CD4-positive, alpha-beta T cell treated with Interferon alpha-2 for 1 hour (primary cell): ENCODE measurements at regions not wholly inside any gene's neighbourhood (a gene's known extent, or its start where the extent isn't known, plus 50 kb on each side); places are given as distances from the start of the nearest gene placed in this dataset.
A peak's percentile ranks its signal among the peaks of the same experiment; 100 is the strongest.
"Not testable (repeated sequence)": the region's sequence is repeated elsewhere in the genome, so short reads cannot be mapped to it uniquely, and the experiment has no call there.

Source experiments
- DNase-seq, 2 donors: peaks; one replicate each; pipeline ENCODE4 v3.0.0-alpha.2; 2020 to 2022

DNA sequence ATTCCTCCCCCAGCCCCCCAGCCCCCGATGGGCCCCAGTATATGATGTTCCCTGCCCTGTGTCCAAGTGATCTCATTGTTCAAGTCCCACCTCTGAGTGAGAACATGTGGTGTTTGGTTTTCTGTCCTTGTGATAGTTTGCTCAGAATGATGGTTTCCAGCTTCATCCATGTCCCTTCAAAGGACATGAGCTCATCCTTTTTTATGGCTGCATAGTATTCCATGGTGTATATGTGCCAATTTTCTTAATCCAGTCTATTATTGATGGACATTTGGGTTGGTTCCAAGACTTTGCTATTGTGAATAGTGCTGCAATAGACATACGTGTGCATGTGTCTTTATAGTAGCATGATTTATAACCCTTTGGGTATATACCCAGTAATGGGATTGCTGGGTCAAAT is 495.3 kb downstream of the OMA1 start:
- not testable (repeated sequence) for DNase-seq

DNA sequence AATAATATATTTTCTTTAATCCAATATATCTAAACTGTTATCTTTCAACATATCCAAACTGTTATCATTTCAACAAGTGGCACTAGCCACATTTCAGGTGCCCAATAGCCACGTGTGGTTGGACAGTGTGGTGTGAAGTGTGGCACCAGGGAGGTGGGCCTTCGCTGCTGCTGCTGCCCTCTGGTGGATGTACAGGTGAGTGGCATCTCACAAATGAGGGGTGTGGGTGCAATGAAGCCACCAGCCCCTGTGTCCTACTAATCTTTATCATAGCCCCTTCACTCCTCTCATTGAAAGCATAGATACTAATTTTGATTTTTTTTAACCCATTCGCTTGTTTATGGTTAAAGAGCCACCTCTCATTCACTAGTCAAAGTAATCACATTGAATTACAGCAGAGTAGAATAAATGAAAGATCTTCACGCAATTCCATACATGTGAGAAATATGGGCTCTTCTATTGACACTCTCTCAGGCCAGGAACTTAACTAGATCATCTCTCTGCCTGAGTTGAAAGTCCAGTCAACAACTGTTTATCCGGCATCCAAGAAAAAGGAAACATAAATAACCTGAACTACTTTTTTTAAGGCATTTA is 499.2 kb downstream of the OMA1 start:
- peak in 1 of 2 donors; percentile 16 for DNase-seq

DNA sequence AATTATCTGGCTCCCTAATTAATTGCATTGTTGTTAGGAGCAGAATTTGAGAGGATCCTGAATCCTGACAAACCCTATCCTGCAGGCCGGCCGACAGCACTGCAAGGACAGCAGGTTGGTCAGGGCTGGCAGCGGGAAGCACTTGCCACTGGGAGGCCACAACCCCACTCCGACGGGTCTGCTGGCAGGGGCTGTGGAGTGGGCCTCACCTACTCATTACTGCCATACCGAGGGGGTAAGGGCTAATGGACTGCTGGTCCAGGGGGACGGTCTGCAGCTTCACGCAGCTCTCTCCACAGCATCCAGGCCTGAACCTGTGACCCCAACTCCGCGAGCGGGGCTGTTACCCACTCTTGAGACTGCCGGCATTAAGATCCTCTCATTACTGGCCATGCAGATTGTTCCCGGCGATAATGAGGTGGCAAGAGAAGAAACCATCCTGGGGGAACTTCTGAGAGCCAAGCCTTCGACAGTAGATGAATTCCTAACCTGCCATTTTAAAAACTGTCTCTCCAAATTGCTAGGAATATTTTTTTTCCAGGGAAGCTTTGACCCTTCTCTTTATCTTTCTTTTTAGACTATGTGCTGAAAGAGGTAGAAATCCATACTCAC is 501.3 kb downstream of the OMA1 start:
- no peak for DNase-seq

DNA sequence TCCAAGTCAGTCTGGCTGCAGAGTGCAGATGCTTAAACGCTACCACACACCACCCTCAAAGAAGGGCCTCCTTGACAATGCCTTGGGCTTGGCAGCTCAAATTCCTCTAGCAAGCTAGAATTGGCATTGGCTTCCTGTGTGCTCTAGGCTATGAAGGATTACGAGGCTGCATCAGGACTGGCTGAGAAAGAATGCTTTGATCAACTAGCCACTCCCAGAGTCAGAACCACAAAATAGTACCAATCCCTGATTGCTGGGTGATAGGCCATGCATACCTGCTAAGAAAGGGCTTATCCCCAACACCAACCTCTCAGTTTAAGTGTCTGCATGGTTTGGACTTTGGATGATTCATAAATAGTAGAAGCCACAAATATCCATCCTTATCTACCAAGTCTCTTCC is 504.9 kb downstream of the OMA1 start:
- no peak for DNase-seq

DNA sequence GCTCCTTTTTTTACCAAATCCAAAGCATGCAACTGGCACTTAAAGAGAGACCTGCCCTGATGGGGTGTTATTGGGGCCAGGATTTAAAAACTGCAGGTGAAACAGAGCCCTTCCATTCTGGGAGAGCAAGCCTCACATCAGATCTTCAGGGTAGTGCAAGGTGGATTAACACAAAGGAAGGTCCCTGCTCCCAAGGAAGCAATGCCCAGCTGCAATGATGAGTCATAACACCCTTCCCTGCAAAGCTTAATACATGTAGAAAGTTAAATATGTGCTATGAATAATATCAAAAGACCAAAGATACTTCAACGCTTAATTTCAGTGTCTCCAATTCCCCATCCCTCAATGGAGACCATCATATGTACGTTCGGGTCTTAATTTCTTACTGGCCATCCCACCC is 508.0 kb downstream of the OMA1 start:
- no peak for DNase-seq

DNA sequence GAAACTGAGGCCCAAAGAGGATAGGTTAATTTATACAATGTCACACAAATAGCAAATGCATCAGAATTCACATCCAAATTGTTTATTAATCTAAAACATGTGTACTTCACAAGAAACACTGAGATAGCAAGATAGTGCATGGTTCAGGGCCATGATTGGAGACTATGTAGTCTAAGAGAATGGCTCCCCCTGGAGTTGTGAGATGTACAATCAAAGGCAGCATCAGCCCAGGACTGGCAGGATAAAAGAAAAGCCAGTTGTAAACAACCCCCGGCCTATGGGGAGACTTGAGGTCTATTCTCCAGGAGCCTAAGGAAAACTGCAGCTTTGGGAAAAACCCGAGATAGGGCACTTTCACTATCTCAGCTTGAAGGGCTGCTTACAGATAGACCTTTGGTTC is 511.0 kb downstream of the OMA1 start:
- DNase-seq = no peak

DNA sequence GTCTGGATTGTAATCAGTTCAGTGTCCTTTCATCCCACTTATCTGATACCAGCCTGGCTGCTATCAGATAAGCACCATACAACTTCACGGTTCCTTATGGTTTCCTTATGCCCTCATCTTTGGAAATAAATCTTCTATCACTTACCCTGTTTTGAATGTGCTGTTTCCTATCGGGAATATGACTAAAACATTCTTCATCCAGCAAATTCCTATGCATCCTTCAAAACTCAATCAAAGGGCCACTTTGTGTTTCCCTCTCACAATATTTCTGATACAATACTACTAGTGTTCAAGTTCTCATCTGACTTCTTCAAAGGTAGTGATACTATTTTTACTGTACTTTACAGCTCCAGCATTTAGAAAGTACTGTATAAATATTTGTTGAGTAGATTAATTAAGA is 513.2 kb downstream of the OMA1 start:
- no peak for DNase-seq

DNA sequence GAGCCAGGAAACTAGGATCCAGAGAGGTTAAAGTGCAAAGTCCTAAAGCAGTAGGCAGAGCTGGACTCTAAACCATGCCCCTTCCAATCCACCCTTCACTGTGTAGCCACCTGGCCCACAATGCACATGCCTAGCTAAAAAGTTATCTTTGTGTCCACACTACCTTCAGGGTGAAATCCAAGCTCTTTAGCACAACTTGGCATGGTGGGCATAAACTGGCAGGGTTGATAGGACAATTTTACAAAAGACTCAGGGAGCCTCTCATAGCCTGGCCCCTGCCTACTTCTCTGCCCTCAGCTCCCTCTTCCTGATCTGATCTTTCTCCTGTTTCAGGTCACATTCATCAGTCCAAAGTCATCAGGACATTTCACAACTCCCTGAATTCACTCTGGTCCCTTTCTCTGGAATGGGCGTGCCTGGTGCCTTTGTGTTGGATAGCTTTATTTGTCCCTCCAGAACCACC is 513.9 kb downstream of the OMA1 start:
- no peak for DNase-seq

DNA sequence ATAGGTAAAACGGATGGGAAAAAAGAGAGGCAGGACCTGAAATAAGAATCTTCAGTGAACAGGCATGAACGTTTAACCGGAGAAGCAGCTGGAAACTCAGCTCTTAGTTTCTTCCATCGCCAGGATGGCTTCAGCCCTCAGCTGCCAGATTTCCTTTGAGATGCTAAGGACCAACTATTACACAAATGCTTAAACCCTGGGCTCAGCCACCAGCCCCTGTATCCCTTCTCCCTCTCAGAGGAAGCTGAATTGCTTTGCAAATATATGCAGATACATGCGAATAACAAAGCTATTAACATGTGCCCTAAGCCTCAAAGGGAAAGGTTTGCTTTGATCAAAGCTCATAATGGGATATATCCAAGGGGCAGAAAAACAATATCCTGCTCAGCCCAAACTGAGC is 515.1 kb downstream of the OMA1 start:
- no peak for DNase-seq

DNA sequence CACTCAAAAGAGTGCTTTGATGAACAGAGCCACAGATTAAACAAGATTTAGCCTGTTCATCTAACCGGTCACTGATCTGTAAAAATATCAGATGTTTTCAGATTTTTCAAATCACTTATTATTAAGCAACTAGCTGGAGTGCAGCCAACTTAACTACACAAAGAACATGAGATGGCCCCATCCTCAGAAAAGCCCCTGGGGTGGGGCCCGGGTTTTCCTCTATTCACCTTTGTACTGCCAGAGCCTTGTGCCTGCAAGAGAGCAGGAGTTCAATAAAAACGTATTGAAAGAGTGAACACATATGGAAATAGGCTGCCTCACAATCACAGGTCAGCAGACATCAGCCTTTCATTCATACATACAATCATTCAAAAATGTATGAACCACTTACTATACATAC is 516.1 kb downstream of the OMA1 start:
- no peak for DNase-seq

DNA sequence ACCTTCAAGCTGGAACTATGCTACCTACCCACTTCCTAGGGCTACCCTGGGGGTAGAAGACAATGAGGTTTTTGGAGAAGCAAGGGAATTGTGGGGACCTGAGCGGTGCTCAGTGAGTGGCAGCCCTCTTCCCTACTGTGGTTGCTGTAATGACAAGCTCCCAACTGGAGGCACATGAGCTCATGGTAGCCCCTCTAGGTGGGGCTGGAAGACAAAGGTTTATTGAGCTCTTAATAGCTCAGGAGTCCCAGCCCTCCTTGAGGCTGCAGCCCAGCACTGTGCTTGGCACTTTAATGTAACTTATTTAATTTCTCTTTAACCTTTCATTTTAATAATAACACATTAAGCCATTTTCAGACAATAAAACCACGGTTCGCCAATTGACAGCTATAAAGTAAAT is 528.9 kb downstream of the OMA1 start:
- no peak for DNase-seq

DNA sequence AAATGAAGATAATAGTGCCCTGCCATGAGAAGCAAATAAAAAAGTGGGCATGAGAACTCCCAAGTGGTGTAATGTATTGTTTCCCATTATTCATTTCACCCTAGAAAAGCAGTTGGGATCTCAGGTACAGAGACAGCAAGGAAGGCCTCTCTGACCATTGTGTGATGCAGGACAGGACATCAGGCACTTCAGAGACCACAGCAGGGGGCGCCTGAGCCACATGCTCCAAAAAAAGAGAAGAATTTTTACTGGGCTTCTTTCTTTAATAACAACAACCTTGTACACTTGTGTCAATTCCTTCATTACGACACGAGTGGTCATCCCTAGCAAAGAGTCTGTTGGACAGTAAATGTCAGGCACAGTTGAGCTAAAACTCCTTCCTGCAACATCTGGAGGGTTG is 533.3 kb downstream of the OMA1 start:
- DNase-seq = no peak

DNA sequence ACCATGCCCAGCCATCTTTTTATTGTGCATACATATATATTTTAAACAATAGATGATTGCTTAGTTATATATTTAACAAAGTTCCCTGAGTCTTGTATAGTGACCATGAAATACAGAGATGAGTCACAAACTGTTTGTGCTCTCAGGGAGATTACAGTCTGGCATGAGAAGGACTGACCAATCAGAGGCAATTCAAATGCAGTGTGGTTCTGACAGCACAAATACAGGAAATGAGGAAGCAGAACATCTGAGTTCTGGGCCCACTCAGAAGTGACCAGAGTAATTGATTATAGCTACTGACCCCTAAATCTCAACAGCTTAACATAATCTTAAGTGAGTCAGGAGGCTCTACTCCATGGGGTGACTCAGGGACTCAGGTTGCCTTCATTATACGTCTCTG is 534.5 kb downstream of the OMA1 start:
- no peak for DNase-seq

DNA sequence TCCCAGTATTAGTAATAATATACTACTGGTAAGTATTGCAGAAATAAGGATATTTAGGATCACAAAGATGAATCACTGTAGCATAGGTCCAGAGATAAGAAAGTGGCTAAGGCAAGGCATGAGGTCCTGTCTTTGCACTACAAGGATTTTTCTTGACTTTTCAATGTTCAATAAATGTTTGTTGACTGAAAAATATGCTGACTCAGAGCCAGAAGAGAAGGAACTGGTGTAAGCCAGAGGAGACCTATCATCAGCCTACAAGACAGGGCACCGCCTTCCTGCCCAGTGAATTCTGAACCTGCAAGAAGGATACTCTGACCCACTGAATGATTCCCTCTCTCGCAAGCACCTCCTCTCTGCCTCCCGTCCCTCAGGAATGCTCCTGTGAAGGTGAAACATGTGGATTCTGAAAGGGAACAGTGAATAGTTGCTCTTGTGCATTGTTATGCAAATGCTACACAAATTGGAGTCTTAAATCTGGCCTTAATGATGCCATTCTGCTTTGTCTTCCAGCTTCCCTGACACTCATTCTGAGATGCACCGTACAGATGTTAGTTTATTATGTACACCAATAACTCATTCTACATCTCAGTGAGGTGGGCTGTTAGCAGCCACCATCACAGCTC is 540.0 kb downstream of the OMA1 start:
- DNase-seq = no peak

DNA sequence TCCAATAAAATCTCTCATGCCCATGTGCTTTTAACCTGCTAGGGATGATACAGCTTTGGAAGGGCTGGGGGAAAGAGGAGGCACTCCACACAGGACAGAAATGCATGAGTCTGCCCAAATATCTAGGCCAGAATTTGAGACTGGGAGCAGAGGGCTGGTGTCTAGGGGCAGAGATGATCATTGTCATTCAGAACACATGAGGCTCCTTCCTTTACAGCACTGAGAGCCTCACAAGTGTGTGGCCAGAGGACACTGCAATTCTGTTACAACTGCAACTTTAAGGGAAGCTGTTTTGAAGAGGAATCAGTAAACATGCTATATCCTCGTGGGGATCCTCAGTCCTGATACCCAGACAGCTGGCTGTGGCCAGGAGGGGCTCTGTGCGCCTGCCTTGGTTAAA is 541.3 kb downstream of the OMA1 start:
- DNase-seq = no peak

DNA sequence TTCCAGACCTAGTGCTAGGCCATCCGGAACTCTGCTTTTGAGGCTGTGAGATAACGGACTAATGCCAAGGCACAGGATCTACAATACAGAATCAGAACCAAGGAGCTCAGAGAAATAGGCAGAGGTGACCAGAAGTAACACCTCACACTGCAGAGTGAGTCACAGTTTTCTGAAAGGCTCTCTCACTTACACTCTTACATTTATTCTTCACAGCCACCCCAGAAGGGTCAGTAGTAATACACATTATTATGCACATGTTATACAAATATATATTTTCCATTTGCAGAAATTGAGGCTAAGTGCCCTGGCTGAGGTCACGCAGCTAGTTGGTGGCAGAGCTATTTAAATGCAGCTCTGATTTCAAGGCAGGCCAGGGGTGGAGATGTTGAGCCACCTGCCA is 542.5 kb downstream of the OMA1 start:
- DNase-seq = no peak

DNA sequence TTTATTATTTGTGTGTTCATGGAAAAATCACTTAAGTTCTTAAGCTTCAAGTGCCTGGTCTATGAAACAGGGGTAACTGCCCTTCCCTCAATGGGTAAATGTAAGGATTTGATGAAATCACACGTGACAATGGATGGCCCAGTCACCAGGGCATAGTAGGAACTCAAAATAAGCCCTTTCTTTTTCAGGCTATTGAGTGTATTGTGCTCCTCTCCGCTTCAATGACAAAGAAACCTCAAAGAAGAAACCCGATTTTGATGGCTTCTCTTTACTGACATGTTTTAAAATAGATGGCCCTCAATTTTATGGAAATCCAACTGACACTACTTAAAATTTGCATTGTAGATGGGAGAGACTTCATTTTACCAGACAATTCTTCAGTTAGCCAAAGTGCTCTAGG is 543.5 kb downstream of the OMA1 start:
- DNase-seq = no peak

DNA sequence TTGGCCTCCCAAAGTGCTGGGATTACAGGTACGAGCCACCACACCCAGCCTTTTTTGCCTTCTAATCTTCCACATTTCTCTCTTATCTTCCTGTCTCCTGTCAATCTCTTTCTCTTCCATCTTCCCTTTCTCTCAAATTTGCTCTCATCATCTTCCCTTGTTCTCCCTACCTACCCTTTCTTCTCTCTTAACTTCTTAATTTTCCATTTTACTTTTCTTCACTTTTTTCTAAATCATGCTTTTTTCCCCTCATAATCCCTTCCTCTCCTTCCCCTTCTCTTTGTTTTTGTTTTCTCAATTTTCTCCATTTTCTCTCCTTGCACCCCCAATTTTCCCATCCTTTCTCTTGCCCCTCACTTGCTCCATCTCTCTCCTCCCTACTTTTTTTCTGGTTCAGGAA is 545.7 kb downstream of the OMA1 start:
- no peak for DNase-seq

DNA sequence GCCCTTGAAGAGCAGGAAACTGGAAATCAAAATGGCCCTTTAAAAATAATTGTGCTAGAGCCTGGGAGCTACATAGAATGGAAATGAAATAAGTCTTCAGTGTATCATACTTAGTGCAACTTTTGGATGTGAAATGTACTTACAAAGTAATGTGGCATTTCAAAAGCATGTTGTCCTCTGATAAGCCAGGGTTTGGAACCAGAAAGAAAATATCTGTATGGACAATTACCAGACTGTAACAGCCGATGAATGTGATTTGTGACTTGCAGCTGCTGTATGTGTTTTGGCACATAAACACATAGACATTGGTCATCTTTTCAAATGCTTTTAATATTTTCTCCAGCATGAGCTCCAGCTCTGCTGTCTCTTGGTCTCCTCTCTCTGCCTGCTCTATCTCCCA is 546.4 kb downstream of the OMA1 start:
- DNase-seq = no peak

DNA sequence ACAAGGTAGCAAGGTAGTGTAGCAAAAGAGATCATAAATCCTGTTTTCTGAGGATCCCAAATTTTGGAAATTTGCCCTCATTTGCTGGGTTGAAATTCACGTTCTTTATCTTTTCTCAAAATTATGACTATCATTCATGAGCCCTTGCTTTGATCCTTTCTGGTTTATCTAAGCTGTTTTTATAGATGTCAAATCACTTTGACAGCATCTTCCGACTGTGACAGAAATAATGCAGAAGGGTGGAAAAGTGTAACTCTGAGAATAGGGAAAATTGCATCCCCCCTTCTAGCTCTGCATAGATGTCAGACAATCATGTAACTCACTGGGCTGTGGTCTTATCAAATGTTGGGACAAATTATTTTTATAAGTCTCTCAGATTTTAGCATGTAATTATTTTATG is 550.1 kb downstream of the OMA1 start:
- no peak for DNase-seq

DNA sequence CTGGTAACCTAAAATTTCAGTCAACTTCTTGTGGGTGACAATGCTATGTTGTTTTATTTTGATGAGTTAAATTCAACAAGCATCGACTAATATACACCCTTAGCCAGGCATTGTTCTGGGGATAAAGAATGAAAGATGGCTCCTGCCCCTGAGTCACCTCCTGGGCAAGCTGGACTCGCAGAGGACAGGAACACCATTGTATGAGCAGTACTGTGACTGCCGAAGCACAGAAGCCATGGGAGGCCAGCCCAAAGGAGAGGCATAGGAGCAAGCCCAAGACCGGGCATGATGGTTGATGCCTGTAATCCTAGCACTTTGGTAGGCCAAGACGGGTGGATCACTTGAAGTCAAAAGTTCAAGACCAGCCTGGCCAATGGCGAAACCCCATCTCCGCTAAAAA is 555.2 kb downstream of the OMA1 start:
- DNase-seq = no peak

DNA sequence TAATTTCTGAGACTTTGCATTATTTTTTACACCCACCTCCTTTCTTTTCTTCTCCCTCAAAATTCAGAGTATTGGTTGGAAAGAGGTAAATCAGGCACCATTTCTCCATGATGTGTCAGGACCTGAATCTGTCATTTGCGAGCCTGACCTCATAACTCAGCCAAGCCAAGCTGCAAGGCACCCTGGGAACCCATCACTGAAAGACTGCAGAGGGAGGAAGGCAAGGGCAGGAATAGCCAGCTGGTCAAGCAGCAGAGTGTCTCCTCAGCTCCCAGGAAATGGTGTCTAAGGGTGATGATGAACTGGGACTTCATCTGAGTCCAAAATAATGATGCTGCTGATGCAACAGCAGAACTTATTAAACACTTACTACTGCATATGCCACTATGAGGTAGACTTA is 556.6 kb downstream of the OMA1 start:
- DNase-seq = no peak

DNA sequence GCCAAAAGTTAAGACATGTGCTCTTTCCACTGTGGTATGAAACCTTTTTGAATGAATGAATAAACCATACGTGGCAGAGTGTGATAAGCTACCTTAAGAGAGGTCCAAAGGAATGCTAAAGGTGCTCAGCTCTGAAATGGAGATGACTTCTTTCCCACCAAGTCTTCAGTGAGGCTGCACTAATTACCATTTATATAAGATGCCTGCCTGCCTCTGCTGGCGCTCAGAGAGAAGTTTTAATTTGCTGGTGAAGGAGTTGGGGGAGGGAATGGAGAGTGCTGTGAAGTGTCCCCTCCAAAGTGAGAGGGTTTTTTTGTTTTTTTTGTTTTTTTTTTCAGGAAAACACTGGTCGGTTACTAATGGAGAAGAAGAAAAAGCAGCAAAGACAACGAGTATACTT is 559.0 kb downstream of the OMA1 start:
- no peak for DNase-seq

DNA sequence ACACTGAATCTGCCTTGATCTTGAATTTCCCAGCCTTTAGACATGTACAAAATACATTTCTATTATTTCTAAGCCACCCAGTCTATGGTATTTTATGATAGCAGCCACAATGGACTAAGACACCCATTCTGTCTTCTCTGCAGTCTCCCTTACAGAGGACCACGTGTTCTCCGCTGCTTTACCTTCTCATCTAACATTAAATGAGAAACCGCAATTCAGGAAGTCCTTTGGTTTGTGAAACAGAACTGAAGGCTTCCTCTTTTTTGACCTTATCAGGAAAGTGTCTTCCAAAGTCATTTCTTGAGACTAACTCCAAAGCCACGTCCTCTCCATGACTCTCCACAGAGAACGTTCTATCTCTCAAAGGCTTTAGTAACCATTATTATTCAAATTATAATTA is 560.1 kb downstream of the OMA1 start:
- no peak for DNase-seq

DNA sequence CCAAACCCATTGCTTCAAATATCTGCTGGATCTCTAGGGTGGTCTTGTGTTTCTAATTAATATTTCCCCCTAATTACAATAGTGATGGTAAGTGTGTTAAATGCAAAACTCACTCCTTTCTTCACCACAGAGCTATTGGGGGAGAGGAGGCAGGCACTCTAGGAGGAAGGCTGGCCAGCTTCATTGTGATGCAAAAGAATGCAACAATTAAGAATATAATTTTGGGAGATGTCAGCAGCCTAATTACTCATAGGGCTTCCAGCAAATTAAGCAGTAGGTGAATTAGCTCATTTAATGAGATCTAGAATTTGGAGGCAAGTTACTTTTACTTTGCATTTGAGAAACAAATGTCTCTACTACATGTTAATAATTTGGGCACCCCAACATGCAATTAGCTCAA is 560.4 kb upstream of the DAB1 start:
- DNase-seq = no peak
